CD4-positive, alpha-beta memory T cell (primary cell): ENCODE measurements at regions not wholly inside any gene's neighbourhood (a gene's known extent, or its start where the extent isn't known, plus 50 kb on each side); places are given as distances from the start of the nearest gene placed in this dataset.

Experiments used
- CTCF ChIA-PET: fragments of 350-600 bp; sonication (Branson Sonifier 250); formaldehyde crosslinking; loops from one replicate; lab custom pipeline; 2021; ENCODE audit warnings: inconsistent platforms; ENCODE audit not compliant: partially characterized antibody; lab: Charles Lee
- POLR2A ChIA-PET: fragments of 350-600 bp; sonication (Branson Sonifier 250); formaldehyde crosslinking; loops from one replicate; lab custom pipeline; 2021; ENCODE audit not compliant: partially characterized antibody; lab: Charles Lee
- DNase-seq, 5 donors: peaks; one replicate each; pipeline versions ENCODE4 v3.0.0 to v3.0.0-alpha.2; 2020 to 2022; ENCODE audit warnings: mixed read lengths in 1 of 5
- H3K27ac ChIP-seq: one replicate; pipeline ENCODE4 v1.7.0; 2013; ENCODE audit warnings: low read depth, low read length
- H3K27me3 ChIP-seq: 2 replicates; pipeline ENCODE4 v1.7.0; 2013; ENCODE audit warnings: mild to moderate bottlenecking, low read length, moderate library complexity; ENCODE audit not compliant: insufficient read depth
- H3K36me3 ChIP-seq: 2 replicates; pipeline ENCODE4 v1.7.0; 2013; ENCODE audit warnings: mild to moderate bottlenecking, low read length, moderate library complexity; ENCODE audit not compliant: insufficient read depth
- H3K4me1 ChIP-seq: 2 replicates; pipeline ENCODE4 v1.7.0; 2013; ENCODE audit warnings: mild to moderate bottlenecking, low read length, moderate library complexity; ENCODE audit not compliant: insufficient read depth
- H3K4me3 ChIP-seq, 2 donors: one replicate each; pipeline ENCODE4 v1.7.0; 2013; ENCODE audit warnings: low read length in 2 of 2, mild to moderate bottlenecking in 1 of 2
- H3K9me3 ChIP-seq, 2 donors: one replicate each; pipeline ENCODE4 v1.7.0; 2013; ENCODE audit warnings: low read length in 2 of 2, control low read depth in 1 of 2; ENCODE audit not compliant: control insufficient read depth in 1 of 2
- H3K27ac Mint-ChIP-seq, 7 donors: one replicate each; pipeline ENCODE4 v1.8.0; 2020 to 2021; ENCODE audit warnings: mixed read lengths in 7 of 7, mild to moderate bottlenecking in 6 of 7, inconsistent platforms in 3 of 7, moderate library complexity in 3 of 7
- H3K27me3 Mint-ChIP-seq, 2 donors: one replicate each; pipeline ENCODE4 v1.8.0; 2020 to 2021; ENCODE audit warnings: mixed read lengths in 2 of 2
- H3K36me3 Mint-ChIP-seq, 2 donors: one replicate each; pipeline ENCODE4 v1.8.0; 2020 to 2021; ENCODE audit warnings: mixed read lengths in 2 of 2, inconsistent platforms in 1 of 2, mild to moderate bottlenecking in 1 of 2
- H3K4me1 Mint-ChIP-seq, 4 donors: one replicate each; pipeline ENCODE4 v1.8.0; 2020 to 2021; ENCODE audit warnings: mixed read lengths in 4 of 4, mild to moderate bottlenecking in 1 of 4
- H3K4me3 Mint-ChIP-seq, 8 donors: one replicate each; pipeline ENCODE4 v1.8.0; 2020 to 2021; ENCODE audit warnings: mixed read lengths in 8 of 8, mild to moderate bottlenecking in 7 of 8, moderate library complexity in 6 of 8, inconsistent platforms in 3 of 8
- H3K9me3 Mint-ChIP-seq, 8 donors: one replicate each; pipeline ENCODE4 v1.8.0; 2020 to 2021; ENCODE audit warnings: mixed read lengths in 8 of 8, mild to moderate bottlenecking in 5 of 8, inconsistent platforms in 3 of 8, moderate library complexity in 1 of 8
- intact Hi-C: fragments of 100-400 bp; cut with micrococcal nuclease; formaldehyde crosslinking; loops from one replicate; pipeline ENCODE4 v1.15.1; 2023

GRCh38 chr14:104284636-104285507 lies 146.5 kb downstream of the KIF26A start:
- peaks cover 0 to 4% (median 0%) of the 10 kb centered on the region in 8 donors for H3K9me3 Mint-ChIP-seq
- Histone ChIP-seq H3K4me3 (no peak overlapping the region), H3K27ac (no peak overlapping the region), H3K27me3 (no peaks in the 10 kb centered on the region), H3K36me3 (no peaks in the 10 kb centered on the region), H3K9me3 (no peaks in the 10 kb centered on the region), H3K4me1 (no peaks in the 10 kb centered on the region)
- ChIA-PET CTCF (no interaction called here), POLR2A (no interaction called here)
- no peaks in the 10 kb centered on the region for H3K4me1 Mint-ChIP-seq
- intact Hi-C loops: no loop called here
- DNase-seq: no peak
- H3K36me3 Mint-ChIP-seq: no peaks in the 10 kb centered on the region
- no peak overlapping the region for H3K4me3 Mint-ChIP-seq
- H3K27ac Mint-ChIP-seq: no peak overlapping the region
- peaks cover 0 to 2% of the 10 kb centered on the region in 2 donors for H3K27me3 Mint-ChIP-seq

GRCh38 chr14:104285508-104285840 lies 147.1 kb downstream of the KIF26A start:
- H3K36me3 Mint-ChIP-seq: no peaks in the 10 kb centered on the region
- H3K4me3 Mint-ChIP-seq: no peak overlapping the region
- no peaks in the 10 kb centered on the region for H3K4me1 Mint-ChIP-seq
- intact Hi-C loops: no loop called here
- ChIA-PET POLR2A (no interaction called here), CTCF (no interaction called here)
- Histone ChIP-seq H3K36me3 (no peaks in the 10 kb centered on the region), H3K27me3 (no peaks in the 10 kb centered on the region), H3K4me3 (no peak overlapping the region), H3K9me3 (no peaks in the 10 kb centered on the region), H3K4me1 (no peaks in the 10 kb centered on the region), H3K27ac (no peak overlapping the region)
- DNase-seq: no peak
- H3K9me3 Mint-ChIP-seq: peaks cover 0 to 4% (median 0%) of the 10 kb centered on the region in 8 donors
- H3K27me3 Mint-ChIP-seq: no peaks in the 10 kb centered on the region
- no peak overlapping the region for H3K27ac Mint-ChIP-seq

- no peak overlapping the region for H3K4me3 Mint-ChIP-seq
- ChIA-PET POLR2A (no interaction called here), CTCF (no interaction called here)
- Histone ChIP-seq H3K4me3 (no peak overlapping the region), H3K4me1 (no peaks in the 10 kb centered on the region), H3K27me3 (no peaks in the 10 kb centered on the region), H3K9me3 (no peaks in the 10 kb centered on the region), H3K27ac (no peak overlapping the region), H3K36me3 (no peaks in the 10 kb centered on the region)
- no peak overlapping the region for H3K27ac Mint-ChIP-seq
- no peaks in the 10 kb centered on the region for H3K4me1 Mint-ChIP-seq
- peaks cover 0 to 4% (median 0%) of the 10 kb centered on the region in 8 donors for H3K9me3 Mint-ChIP-seq
- no peaks in the 10 kb centered on the region for H3K36me3 Mint-ChIP-seq
- no peaks in the 10 kb centered on the region for H3K27me3 Mint-ChIP-seq
- DNase-seq: no peak
- intact Hi-C loops: no loop called here
These were observed 147.7 kb downstream of the KIF26A start for GRCh38 chr14:104286086-104286485.

GRCh38 chr14:104286496-104286895 lies 148.1 kb downstream of the KIF26A start:
- Mint-ChIP-seq H3K36me3 (no peaks in the 10 kb centered on the region), H3K4me1 (no peaks in the 10 kb centered on the region), H3K9me3 (peaks cover 0 to 4% (median 0%) of the 10 kb centered on the region in 8 donors), H3K4me3 (no peak overlapping the region), H3K27ac (no peak overlapping the region), H3K27me3 (no peaks in the 10 kb centered on the region)
- Histone ChIP-seq H3K27me3 (no peaks in the 10 kb centered on the region), H3K4me1 (no peaks in the 10 kb centered on the region), H3K9me3 (no peaks in the 10 kb centered on the region), H3K36me3 (no peaks in the 10 kb centered on the region), H3K27ac (no peak overlapping the region), H3K4me3 (no peak overlapping the region)
- ChIA-PET POLR2A (no interaction called here), CTCF (no interaction called here)
- DNase-seq: no peak
- intact Hi-C loops: no loop called here

- CTCF ChIA-PET: no interaction called here
- no peak for DNase-seq
- intact Hi-C loops: no loop called here
These were observed 149.1 kb downstream of the KIF26A start for GRCh38 chr14:104287301-104288009.

GRCh38 chr14:104288272-104288671 lies 149.9 kb downstream of the KIF26A start:
- Mint-ChIP-seq H3K4me3 (no peak overlapping the region), H3K27ac (no peak overlapping the region), H3K27me3 (no peaks in the 10 kb centered on the region), H3K36me3 (no peaks in the 10 kb centered on the region), H3K4me1 (no peaks in the 10 kb centered on the region), H3K9me3 (peaks cover 0 to 4% (median 0%) of the 10 kb centered on the region in 8 donors)
- no peak for DNase-seq
- intact Hi-C loops: no loop called here
- Histone ChIP-seq H3K27ac (no peak overlapping the region), H3K4me3 (no peak overlapping the region), H3K4me1 (no peaks in the 10 kb centered on the region), H3K27me3 (no peaks in the 10 kb centered on the region), H3K36me3 (no peaks in the 10 kb centered on the region), H3K9me3 (no peaks in the 10 kb centered on the region)
- POLR2A ChIA-PET: no interaction called here
- CTCF ChIA-PET: no interaction called here

More at GRCh38 chr14:104287301-104288009, 149.1 kb downstream of the KIF26A start:
- no peaks in the 10 kb centered on the region for H3K27me3 Mint-ChIP-seq
- Histone ChIP-seq H3K4me1 (no peaks in the 10 kb centered on the region), H3K4me3 (no peak overlapping the region), H3K27me3 (no peaks in the 10 kb centered on the region), H3K27ac (no peak overlapping the region), H3K9me3 (no peaks in the 10 kb centered on the region), H3K36me3 (no peaks in the 10 kb centered on the region)
- no peaks in the 10 kb centered on the region for H3K4me1 Mint-ChIP-seq
- H3K36me3 Mint-ChIP-seq: no peaks in the 10 kb centered on the region
- peaks cover 0 to 4% (median 0%) of the 10 kb centered on the region in 8 donors for H3K9me3 Mint-ChIP-seq
- H3K4me3 Mint-ChIP-seq: no peak overlapping the region
- POLR2A ChIA-PET: no interaction called here
- no peak overlapping the region for H3K27ac Mint-ChIP-seq

- Mint-ChIP-seq H3K4me1 (no peaks in the 10 kb centered on the region), H3K27ac (no peak overlapping the region), H3K27me3 (peaks cover 2% of the 10 kb centered on the region in 2 donors), H3K4me3 (no peak overlapping the region), H3K9me3 (peaks cover 0 to 4% (median 0%) of the 10 kb centered on the region in 8 donors), H3K36me3 (no peaks in the 10 kb centered on the region)
- DNase-seq: no peak
- ChIA-PET POLR2A (no interaction called here), CTCF (no interaction called here)
- no peaks in the 10 kb centered on the region for H3K4me1 ChIP-seq
- no peaks in the 10 kb centered on the region for H3K36me3 ChIP-seq
- H3K4me3 ChIP-seq: no peak overlapping the region
- no peaks in the 10 kb centered on the region for H3K27me3 ChIP-seq
- H3K27ac ChIP-seq: no peak overlapping the region
- intact Hi-C loops: no loop called here
- H3K9me3 ChIP-seq: no peaks in the 10 kb centered on the region
These were observed 151.1 kb downstream of the KIF26A start for GRCh38 chr14:104289507-104289906.
